ENCODE measurements at regions not wholly inside any gene's neighbourhood (a gene's known extent, or its start where the extent isn't known, plus 50 kb on each side); places are given as distances from the start of the nearest gene placed in this dataset.

DNA sequence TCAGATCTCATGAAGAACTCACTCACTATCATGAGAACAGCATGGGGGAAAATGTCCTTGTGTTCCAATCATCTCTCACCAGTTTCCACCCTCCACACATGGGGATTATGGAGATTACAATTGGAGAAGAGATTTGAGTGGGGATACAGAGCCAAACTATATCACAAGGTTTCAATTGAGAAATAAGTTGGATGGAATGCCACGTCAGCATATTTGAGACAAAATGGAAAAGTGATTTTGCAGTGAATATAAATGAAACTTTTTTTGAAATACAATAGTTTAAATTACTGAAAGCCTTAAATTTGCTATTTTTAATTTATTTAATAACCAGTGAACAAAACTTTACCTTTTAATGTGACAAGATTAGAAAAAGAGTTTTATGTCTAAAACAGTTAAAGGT is 494.1 kb downstream of the PRR32 start:
- TF ChIP-seq, protein P1, sequence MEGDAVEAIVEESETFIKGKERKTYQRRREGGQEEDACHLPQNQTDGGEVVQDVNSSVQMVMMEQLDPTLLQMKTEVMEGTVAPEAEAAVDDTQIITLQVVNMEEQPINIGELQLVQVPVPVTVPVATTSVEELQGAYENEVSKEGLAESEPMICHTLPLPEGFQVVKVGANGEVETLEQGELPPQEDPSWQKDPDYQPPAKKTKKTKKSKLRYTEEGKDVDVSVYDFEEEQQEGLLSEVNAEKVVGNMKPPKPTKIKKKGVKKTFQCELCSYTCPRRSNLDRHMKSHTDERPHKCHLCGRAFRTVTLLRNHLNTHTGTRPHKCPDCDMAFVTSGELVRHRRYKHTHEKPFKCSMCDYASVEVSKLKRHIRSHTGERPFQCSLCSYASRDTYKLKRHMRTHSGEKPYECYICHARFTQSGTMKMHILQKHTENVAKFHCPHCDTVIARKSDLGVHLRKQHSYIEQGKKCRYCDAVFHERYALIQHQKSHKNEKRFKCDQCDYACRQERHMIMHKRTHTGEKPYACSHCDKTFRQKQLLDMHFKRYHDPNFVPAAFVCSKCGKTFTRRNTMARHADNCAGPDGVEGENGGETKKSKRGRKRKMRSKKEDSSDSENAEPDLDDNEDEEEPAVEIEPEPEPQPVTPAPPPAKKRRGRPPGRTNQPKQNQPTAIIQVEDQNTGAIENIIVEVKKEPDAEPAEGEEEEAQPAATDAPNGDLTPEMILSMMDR (IDR thresholded peaks at IDR 0.05), result no peak
- no peak for TF ChIP-seq POLR2A (IDR thresholded peaks at IDR 0.05)

Measured in prostate gland (tissue), 2 donors.